A549 (cell line): ENCODE measurements at regions not wholly inside any gene's neighbourhood (a gene's known extent, or its start where the extent isn't known, plus 50 kb on each side); places are given as distances from the start of the nearest gene placed in this dataset.

Experiments
- ATAC-seq, 2 experiments: fragments of 200-7000 bp in 1 of 2; fragments of >200 bp in 1 of 2; cut with Nextera tagmentation in 1 of 2; cut with Tn5 transposase in 1 of 2; 3 replicates each; pipeline versions ENCODE4 v1.8.0 to v1.9.1; 2018 to 2020; ENCODE audit warnings: mild to moderate bottlenecking in 1 of 2, moderate library complexity in 1 of 2
- CTCF ChIA-PET: fragments of 300-600 bp; sonication (Branson Sonifier 250); formaldehyde crosslinking; extraction: SDS; loops from one replicate; lab custom pipeline; 2021; ENCODE audit warnings: antibody characterized with exemption, inconsistent platforms; lab: Yijun Ruan, JAX
- POLR2A ChIA-PET: fragments of 350-600 bp; formaldehyde crosslinking; extraction: SDS; loops from one replicate; lab custom pipeline; 2021; ENCODE audit warnings: antibody characterized with exemption, inconsistent platforms; lab: Yijun Ruan, JAX
- DNase-seq, 2 experiments: peaks; one replicate each; pipeline versions ENCODE4 v3.0.0 to v3.0.0-alpha.2; 2011 to 2016; ENCODE audit warnings: low read depth in 1 of 2, low spot score in 1 of 2
- FAIRE-seq: peaks from 2 replicates; lab custom pipeline; 2011; peaks lifted over from hg19 to GRCh38; lab: Jason Lieb, UNC
- H3K27ac ChIP-seq, 2 experiments: fragments of >200 bp; sonication (Bioruptor Twin); formaldehyde crosslinking; 3 replicates each; pipeline ENCODE4 v1.5.1; 2016 to 2017
- H3K4me1 ChIP-seq: fragments of >200 bp; sonication (Bioruptor Twin); formaldehyde crosslinking; 3 replicates; pipeline ENCODE4 v1.6.1; 2016
- H3K4me2 ChIP-seq: fragments of >200 bp; sonication (Bioruptor Twin); formaldehyde crosslinking; 3 replicates; pipeline ENCODE4 v1.6.1; 2016
- H3K4me3 ChIP-seq: fragments of >200 bp; sonication (Bioruptor Twin); formaldehyde crosslinking; 3 replicates; pipeline ENCODE4 v1.5.1; 2016
- H3K9me3 ChIP-seq: fragments of >200 bp; sonication (Bioruptor Twin); formaldehyde crosslinking; 3 replicates; pipeline ENCODE4 v1.6.1; 2016
- BHLHE40 ChIP-seq: IDR thresholded peaks from 2 replicates; pipeline ENCODE4 v1.6.1; 2012; ENCODE audit warnings: low read depth, low read length, inconsistent platforms
- CBX2 ChIP-seq: fragments of 200-600 bp; sonication (generic); IDR thresholded peaks from 2 replicates; pipeline ENCODE4 v1.6.1; 2016; ENCODE audit warnings: low read depth, mild to moderate bottlenecking, borderline replicate concordance
- CBX8 ChIP-seq: fragments of 200-600 bp; sonication (generic); IDR thresholded peaks from 2 replicates; pipeline ENCODE4 v1.6.1; 2016
- CEBPB ChIP-seq, 2 experiments: fragments of >200 bp in 1 of 2; sonication (Bioruptor Twin) in 1 of 2; formaldehyde crosslinking in 1 of 2; IDR thresholded peaks; 2 replicates each; pipeline ENCODE4 v1.6.1; 2012 to 2016
- CHD2 ChIP-seq: fragments of 150-350 bp; IDR thresholded peaks from 2 replicates; pipeline ENCODE4 v1.6.1; 2014; ENCODE audit warnings: low read length; ENCODE audit not compliant: partially characterized antibody
- CHD4 ChIP-seq: fragments of 200-600 bp; sonication (generic); IDR thresholded peaks from 2 replicates; pipeline ENCODE4 v1.6.1; 2016; ENCODE audit warnings: antibody characterized with exemption, mild to moderate bottlenecking, borderline replicate concordance
- EHF ChIP-seq: fragments of 250-450 bp; sonication (Bioruptor Pico); IDR thresholded peaks from 2 replicates; pipeline ENCODE4 v1.5.0; 2020; ENCODE audit warnings: mild to moderate bottlenecking
- EP300 ChIP-seq, 2 experiments: fragments of >200 bp; sonication (Bioruptor Twin); formaldehyde crosslinking; IDR thresholded peaks; 2 replicates in 1 of 2; 3 replicates in 1 of 2; pipeline ENCODE4 v1.6.1; 2016 to 2017
- ESRRA ChIP-seq: fragments of 150-350 bp; IDR thresholded peaks from 2 replicates; pipeline ENCODE4 v1.6.1; 2014; ENCODE audit warnings: mild to moderate bottlenecking, low read length, borderline replicate concordance
- FOSB ChIP-seq: fragments of 250-450 bp; sonication (Bioruptor Pico); IDR thresholded peaks from 2 replicates; pipeline ENCODE4 v1.5.0; 2020; ENCODE audit warnings: mild to moderate bottlenecking, moderate library complexity
- FOXS1 ChIP-seq: fragments of 250-450 bp; sonication (Bioruptor Pico); IDR thresholded peaks from 2 replicates; pipeline ENCODE4 v1.5.0; 2020; ENCODE audit warnings: mild to moderate bottlenecking, moderate library complexity
- GATA3 ChIP-seq: IDR thresholded peaks from 2 replicates; pipeline ENCODE4 v1.6.1; 2012; ENCODE audit warnings: borderline replicate concordance
- HOXA7 ChIP-seq: fragments of 250-450 bp; sonication (Bioruptor Pico); IDR thresholded peaks from 2 replicates; pipeline ENCODE4 v1.5.0; 2020; ENCODE audit warnings: mild to moderate bottlenecking, moderate library complexity
- HOXB13 ChIP-seq: fragments of 250-450 bp; sonication (Bioruptor Pico); IDR thresholded peaks from 2 replicates; pipeline ENCODE4 v1.5.0; 2020; ENCODE audit warnings: low read depth, mild to moderate bottlenecking, moderate library complexity
- HOXB5 ChIP-seq: fragments of 250-450 bp; sonication (Bioruptor Pico); IDR thresholded peaks from 2 replicates; pipeline ENCODE4 v1.5.0; 2020; ENCODE audit warnings: mild to moderate bottlenecking, moderate library complexity
- JUN ChIP-seq, 2 experiments: fragments of >200 bp; sonication (Bioruptor Twin); formaldehyde crosslinking; IDR thresholded peaks; 2 replicates in 1 of 2; 3 replicates in 1 of 2; pipeline ENCODE4 v1.6.1; 2016 to 2017
- KDM1A ChIP-seq: fragments of 200-600 bp; sonication (generic); IDR thresholded peaks from 2 replicates; pipeline ENCODE4 v1.6.1; 2016; ENCODE audit warnings: low read depth, mild to moderate bottlenecking
- KDM5A ChIP-seq: fragments of 200-600 bp; sonication (generic); IDR thresholded peaks from 2 replicates; pipeline ENCODE4 v1.6.1; 2016; ENCODE audit warnings: antibody characterized with exemption, mild to moderate bottlenecking
- MAZ ChIP-seq: fragments of 150-350 bp; IDR thresholded peaks from 2 replicates; pipeline ENCODE4 v1.6.1; 2014; ENCODE audit warnings: antibody characterized with exemption, low read depth, low read length, borderline replicate concordance
- NR3C1 ChIP-seq: fragments of >200 bp; sonication (Bioruptor Twin); formaldehyde crosslinking; IDR thresholded peaks from 3 replicates; pipeline ENCODE4 v1.6.1; 2017
- POLR2A ChIP-seq: IDR thresholded peaks from 2 replicates; pipeline ENCODE4 v1.6.1; 2012; ENCODE audit warnings: mild to moderate bottlenecking, low read length
- RAD21 ChIP-seq, 2 experiments: fragments of >200 bp in 1 of 2; sonication (Bioruptor Twin) in 1 of 2; formaldehyde crosslinking in 1 of 2; IDR thresholded peaks in 1 of 2; conservative IDR thresholded peaks in 1 of 2; 2 replicates in 1 of 2; 3 replicates in 1 of 2; pipeline ENCODE4 v1.6.1; 2012 to 2018; ENCODE audit warnings: inconsistent platforms in 1 of 2
- RCOR1 ChIP-seq: fragments of 150-350 bp; IDR thresholded peaks from 2 replicates; pipeline ENCODE4 v1.6.1; 2014; ENCODE audit warnings: antibody characterized with exemption, low read length, low read depth
- RNF2 ChIP-seq: fragments of 200-600 bp; sonication (generic); IDR thresholded peaks from 2 replicates; pipeline ENCODE4 v1.6.1; 2016; ENCODE audit warnings: low read depth, mild to moderate bottlenecking, antibody characterized with exemption, moderate library complexity, borderline replicate concordance
- SREBF2 ChIP-seq: fragments of 450-650 bp; IDR thresholded peaks from 2 replicates; pipeline ENCODE4 v1.6.1; 2014; ENCODE audit warnings: mild to moderate bottlenecking, moderate library complexity
- TFCP2L1 ChIP-seq: fragments of 250-450 bp; sonication (Bioruptor Pico); IDR thresholded peaks from 2 replicates; pipeline ENCODE4 v1.5.0; 2021; ENCODE audit warnings: mild to moderate bottlenecking
- ZC3H11A ChIP-seq: fragments of 450-650 bp; IDR thresholded peaks from 2 replicates; pipeline ENCODE4 v1.6.1; 2014; ENCODE audit warnings: antibody characterized with exemption, mild to moderate bottlenecking
- ZFP36 ChIP-seq: fragments of 450-650 bp; IDR thresholded peaks from 2 replicates; pipeline ENCODE4 v1.6.1; 2014; ENCODE audit warnings: borderline replicate concordance; ENCODE audit not compliant: partially characterized antibody
- ZNF302 ChIP-seq: fragments of 250-450 bp; sonication (Bioruptor Pico); IDR thresholded peaks from 2 replicates; pipeline ENCODE4 v1.9.0; 2021; ENCODE audit warnings: inconsistent platforms, mild to moderate bottlenecking, moderate library complexity
- ZSCAN20 ChIP-seq: fragments of 250-450 bp; sonication (Bioruptor Pico); IDR thresholded peaks from 2 replicates; pipeline ENCODE4 v1.8.0; 2022; ENCODE audit warnings: mild to moderate bottlenecking, moderate library complexity
- WGBS: methylation state at CpG from one replicate; pipeline ENCODE4 v1.1.6; 2017; ENCODE audit errors: missing lambda C conversion rate; 5-methylcytosine and 5-hydroxymethylcytosine counted together
- TF ChIP-seq, protein P1 (sequence below): fragments of 250-450 bp; sonication (Bioruptor Pico); IDR thresholded peaks from 2 replicates; pipeline ENCODE4 v1.5.0; 2021; ENCODE audit warnings: mild to moderate bottlenecking, moderate library complexity, borderline replicate concordance
- TF ChIP-seq, protein P2 (sequence below): fragments of 150-350 bp; IDR thresholded peaks from 2 replicates; pipeline ENCODE4 v1.6.1; 2014; ENCODE audit warnings: low read depth, mild to moderate bottlenecking, low read length
- TF ChIP-seq, protein P3 (sequence below): IDR thresholded peaks from 2 replicates; pipeline ENCODE4 v1.6.1; 2012
- TF ChIP-seq, protein P4 (sequence below): IDR thresholded peaks from 2 replicates; pipeline ENCODE4 v1.6.1; 2012

DNA sequence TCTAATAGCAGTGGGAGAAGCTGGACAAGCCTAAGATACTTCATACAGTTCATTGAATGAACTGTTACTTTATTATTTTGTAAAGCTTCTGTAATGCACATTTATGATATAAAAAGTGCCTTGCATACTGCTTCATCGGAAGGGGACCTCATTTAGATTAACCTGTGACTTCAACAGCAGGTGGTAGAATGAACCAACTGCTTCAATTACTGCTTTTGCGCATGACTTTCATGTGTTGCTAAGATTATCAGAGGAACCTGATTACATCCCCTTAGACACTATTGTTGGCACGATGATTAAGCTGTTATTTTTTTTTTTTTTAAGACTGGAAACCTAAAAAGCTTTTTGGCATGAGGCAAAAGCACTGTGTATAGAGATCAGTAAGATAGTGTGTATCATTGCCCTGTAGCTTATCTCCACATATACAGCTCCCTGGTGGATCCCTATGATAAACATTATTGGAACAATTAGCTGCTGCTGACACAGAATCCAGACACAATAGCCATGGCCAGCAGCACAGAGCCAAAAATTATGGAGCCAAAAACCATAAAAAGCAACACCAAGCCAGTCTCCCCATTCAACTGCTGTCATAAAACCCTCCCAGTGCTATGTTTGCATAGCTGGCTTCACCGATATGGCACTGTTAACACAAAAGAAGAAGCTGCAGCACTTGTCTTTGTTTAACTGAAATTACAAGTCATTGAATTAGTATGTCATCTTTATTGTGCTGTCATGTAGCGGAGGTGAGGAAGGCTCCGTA, 731.6 kb upstream of the MMS22L start:
- H3K4me1 ChIP-seq: no peaks in the 10 kb centered on the region
- TF ChIP-seq ZC3H11A: no peak
- no peak for TF ChIP-seq BHLHE40
- TF ChIP-seq SREBF2: no peak
- TF ChIP-seq, protein P1, sequence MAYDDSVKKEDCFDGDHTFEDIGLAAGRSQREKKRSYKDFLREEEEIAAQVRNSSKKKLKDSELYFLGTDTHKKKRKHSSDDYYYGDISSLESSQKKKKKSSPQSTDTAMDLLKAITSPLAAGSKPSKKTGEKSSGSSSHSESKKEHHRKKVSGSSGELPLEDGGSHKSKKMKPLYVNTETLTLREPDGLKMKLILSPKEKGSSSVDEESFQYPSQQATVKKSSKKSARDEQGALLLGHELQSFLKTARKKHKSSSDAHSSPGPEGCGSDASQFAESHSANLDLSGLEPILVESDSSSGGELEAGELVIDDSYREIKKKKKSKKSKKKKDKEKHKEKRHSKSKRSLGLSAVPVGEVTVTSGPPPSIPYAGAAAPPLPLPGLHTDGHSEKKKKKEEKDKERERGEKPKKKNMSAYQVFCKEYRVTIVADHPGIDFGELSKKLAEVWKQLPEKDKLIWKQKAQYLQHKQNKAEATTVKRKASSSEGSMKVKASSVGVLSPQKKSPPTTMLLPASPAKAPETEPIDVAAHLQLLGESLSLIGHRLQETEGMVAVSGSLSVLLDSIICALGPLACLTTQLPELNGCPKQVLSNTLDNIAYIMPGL (CRISPR knock-in tag): no peak
- no peak for TF ChIP-seq ESRRA
- TF ChIP-seq CBX8: no peak
- TF ChIP-seq CHD2: no peak
- no peak for TF ChIP-seq MAZ
- TF ChIP-seq JUN (IDR thresholded peaks at IDR 0.05): no peak
- no peak for TF ChIP-seq ZSCAN20
- no peak for TF ChIP-seq EP300 (IDR thresholded peaks at IDR 0.05)
- no peak for TF ChIP-seq RAD21 (conservative IDR thresholded peaks at IDR 0.05 in 1 of 2, IDR thresholded peaks at IDR 0.05 in 1 of 2)
- TF ChIP-seq RCOR1: no peak
- no peak for TF ChIP-seq FOXS1 (CRISPR knock-in tag)
- no peak for TF ChIP-seq POLR2A
- no peak for TF ChIP-seq HOXB5
- no peak for TF ChIP-seq ZFP36
- no peak overlapping the region for H3K27ac ChIP-seq
- H3K4me3 ChIP-seq: no peak overlapping the region
- ATAC-seq: no peak
- DNase-seq: no peak
- no peak for FAIRE-seq
- WGBS: 21% methylated on average over 6 of the region's 6 CpGs
- H3K9me3 ChIP-seq: no peaks in the 10 kb centered on the region
- no peak overlapping the region for H3K4me2 ChIP-seq
- ChIA-PET POLR2A (no interaction called here), CTCF (no interaction called here)

DNA sequence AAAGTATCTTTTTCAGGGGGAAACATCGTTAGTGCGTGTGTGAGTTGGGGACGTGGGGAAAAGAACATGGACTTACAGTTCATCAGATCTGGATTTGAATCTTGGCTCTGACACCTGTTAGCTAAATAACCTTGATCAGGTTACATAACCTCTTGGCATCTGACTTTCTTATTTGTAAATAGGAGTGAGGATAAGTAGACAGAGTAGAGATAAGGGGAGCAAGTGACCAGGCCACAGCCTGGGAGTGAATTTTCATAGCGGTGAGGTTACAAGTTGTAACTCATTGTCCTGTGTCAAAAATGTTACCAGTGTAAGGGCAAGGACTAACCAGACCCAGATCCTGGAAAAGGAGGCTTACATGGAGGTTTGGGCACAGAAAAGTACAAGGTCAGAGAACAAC, 733.5 kb upstream of the MMS22L start:
- FAIRE-seq: no peak
- TF ChIP-seq CBX2: no peak
- no peak for TF ChIP-seq TFCP2L1 (CRISPR knock-in tag)
- TF ChIP-seq, protein P2, sequence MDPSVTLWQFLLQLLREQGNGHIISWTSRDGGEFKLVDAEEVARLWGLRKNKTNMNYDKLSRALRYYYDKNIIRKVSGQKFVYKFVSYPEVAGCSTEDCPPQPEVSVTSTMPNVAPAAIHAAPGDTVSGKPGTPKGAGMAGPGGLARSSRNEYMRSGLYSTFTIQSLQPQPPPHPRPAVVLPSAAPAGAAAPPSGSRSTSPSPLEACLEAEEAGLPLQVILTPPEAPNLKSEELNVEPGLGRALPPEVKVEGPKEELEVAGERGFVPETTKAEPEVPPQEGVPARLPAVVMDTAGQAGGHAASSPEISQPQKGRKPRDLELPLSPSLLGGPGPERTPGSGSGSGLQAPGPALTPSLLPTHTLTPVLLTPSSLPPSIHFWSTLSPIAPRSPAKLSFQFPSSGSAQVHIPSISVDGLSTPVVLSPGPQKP: no peak
- TF ChIP-seq, all 56 proteins: peak for 0
- Histone ChIP-seq H3K4me3 (no peak overlapping the region), H3K4me1 (no peaks in the 10 kb centered on the region), H3K9me3 (no peaks in the 10 kb centered on the region), H3K4me2 (no peak overlapping the region), H3K27ac (no peak overlapping the region)
- CTCF ChIA-PET: no interaction called here
- no peak for DNase-seq
- POLR2A ChIA-PET: no interaction called here
- WGBS: 36% methylated on average over 4 of the region's 4 CpGs
- no peak for ATAC-seq

DNA sequence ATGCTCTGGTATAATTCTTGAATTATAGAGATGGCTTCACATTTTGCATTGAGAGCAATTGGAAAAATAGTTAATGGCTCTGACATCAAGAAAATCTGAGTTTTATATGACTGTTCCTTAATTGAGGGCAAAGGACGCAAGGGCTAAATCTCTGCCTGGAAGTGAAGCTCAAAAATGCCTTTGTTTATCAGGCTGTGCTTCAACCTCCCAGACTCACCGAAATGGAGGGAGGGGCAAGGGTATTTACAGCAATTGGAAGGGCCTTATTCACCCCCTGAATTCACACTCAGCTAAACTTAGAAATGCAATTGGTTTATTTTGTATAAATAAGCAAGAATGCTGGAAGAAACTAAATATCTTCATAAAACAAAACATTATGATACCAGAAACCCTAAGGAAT, 737.2 kb upstream of the MMS22L start:
- no peaks in the 10 kb centered on the region for H3K9me3 ChIP-seq
- DNase-seq (no peak), FAIRE-seq (no peak), ATAC-seq (no peak)
- no peak overlapping the region for H3K4me3 ChIP-seq
- ChIA-PET POLR2A (no interaction called here), CTCF (no interaction called here)
- H3K4me2 ChIP-seq: no peak overlapping the region
- no peaks in the 10 kb centered on the region for H3K4me1 ChIP-seq
- WGBS: 19% methylated on average over 2 of the region's 2 CpGs
- H3K27ac ChIP-seq: no peak overlapping the region
- no peak for TF ChIP-seq RNF2
- TF ChIP-seq, protein P3, sequence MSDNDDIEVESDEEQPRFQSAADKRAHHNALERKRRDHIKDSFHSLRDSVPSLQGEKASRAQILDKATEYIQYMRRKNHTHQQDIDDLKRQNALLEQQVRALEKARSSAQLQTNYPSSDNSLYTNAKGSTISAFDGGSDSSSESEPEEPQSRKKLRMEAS: no peak
- TF ChIP-seq GATA3: no peak
- TF ChIP-seq, protein P4, sequence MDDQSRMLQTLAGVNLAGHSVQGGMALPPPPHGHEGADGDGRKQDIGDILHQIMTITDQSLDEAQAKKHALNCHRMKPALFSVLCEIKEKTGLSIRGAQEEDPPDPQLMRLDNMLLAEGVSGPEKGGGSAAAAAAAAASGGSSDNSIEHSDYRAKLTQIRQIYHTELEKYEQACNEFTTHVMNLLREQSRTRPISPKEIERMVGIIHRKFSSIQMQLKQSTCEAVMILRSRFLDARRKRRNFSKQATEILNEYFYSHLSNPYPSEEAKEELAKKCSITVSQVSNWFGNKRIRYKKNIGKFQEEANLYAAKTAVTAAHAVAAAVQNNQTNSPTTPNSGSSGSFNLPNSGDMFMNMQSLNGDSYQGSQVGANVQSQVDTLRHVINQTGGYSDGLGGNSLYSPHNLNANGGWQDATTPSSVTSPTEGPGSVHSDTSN: no peak
- no peak for TF ChIP-seq HOXA7 (CRISPR knock-in tag)
- no peak for TF ChIP-seq EHF
- TF ChIP-seq EP300 (IDR thresholded peaks at IDR 0.05): no peak
- no peak for TF ChIP-seq FOXS1 (CRISPR knock-in tag)
- no peak for TF ChIP-seq POLR2A
- TF ChIP-seq ESRRA: no peak
- no peak for TF ChIP-seq NR3C1
- no peak for TF ChIP-seq FOSB
- TF ChIP-seq HOXB13: no peak
- no peak for TF ChIP-seq CEBPB (IDR thresholded peaks at IDR 0.05)
- no peak for TF ChIP-seq KDM5A
- no peak for TF ChIP-seq CHD4
- TF ChIP-seq KDM1A: no peak
- TF ChIP-seq ZFP36: no peak
- TF ChIP-seq ZNF302: no peak
